H1 (cell line): ENCODE measurements at regions not wholly inside any gene's neighbourhood (a gene's known extent, or its start where the extent isn't known, plus 50 kb on each side); places are given as distances from the start of the nearest gene placed in this dataset.

ENCODE experiments used
- TEAD4 ChIP-seq: IDR thresholded peaks from 2 replicates; pipeline ENCODE4 v1.6.1; 2012; ENCODE audit warnings: low read depth, low read length, inconsistent platforms, mixed read lengths
- TF ChIP-seq, protein P1 (sequence below): fragments of 300-600 bp; sonication (generic); IDR thresholded peaks from 2 replicates; pipeline ENCODE4 v1.7.1; 2012; ENCODE audit warnings: low read length, moderate library complexity, mild to moderate bottlenecking, inconsistent platforms; ENCODE audit not compliant: insufficient replicate concordance

DNA sequence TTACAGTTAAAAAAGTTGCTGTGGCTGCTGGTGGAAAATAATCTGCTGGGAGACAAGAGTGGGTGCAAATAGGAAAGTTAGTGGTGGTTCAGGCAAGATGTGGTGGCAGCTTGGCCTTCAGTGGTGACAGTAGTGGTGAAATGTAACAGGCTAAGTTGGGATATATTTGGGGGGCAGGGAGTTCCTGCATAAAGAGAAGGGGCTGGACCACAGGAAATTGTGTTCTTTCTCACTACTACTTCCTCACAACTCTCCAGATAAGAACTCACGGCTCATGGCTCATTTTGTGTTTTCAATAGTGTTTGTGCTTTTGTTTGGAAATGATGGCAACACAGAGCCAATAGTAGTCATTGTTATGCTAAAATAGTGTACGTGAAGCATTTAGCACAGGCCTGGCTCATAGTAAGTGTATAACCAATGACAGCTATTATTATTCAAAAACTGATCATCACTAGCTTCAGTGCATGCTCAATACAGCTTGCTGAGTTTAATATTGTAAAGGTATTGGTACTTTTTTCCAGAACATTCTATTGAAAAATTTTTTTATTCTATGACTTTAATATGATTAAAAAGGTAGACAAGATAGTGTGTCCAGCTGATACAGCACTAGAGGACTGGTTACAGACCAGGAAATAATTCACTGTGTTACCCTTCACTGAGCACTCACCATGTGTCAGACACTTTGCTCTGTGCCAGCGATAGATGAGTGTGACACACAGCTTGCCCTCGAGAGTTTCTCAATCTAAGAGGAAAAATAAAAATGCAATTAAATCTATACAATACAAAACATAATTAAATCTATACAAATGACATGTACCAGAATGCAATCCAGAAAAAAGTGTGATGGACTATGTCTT lies 209.8 kb downstream of the POU4F1 start (continued):
- TF ChIP-seq, protein P1, sequence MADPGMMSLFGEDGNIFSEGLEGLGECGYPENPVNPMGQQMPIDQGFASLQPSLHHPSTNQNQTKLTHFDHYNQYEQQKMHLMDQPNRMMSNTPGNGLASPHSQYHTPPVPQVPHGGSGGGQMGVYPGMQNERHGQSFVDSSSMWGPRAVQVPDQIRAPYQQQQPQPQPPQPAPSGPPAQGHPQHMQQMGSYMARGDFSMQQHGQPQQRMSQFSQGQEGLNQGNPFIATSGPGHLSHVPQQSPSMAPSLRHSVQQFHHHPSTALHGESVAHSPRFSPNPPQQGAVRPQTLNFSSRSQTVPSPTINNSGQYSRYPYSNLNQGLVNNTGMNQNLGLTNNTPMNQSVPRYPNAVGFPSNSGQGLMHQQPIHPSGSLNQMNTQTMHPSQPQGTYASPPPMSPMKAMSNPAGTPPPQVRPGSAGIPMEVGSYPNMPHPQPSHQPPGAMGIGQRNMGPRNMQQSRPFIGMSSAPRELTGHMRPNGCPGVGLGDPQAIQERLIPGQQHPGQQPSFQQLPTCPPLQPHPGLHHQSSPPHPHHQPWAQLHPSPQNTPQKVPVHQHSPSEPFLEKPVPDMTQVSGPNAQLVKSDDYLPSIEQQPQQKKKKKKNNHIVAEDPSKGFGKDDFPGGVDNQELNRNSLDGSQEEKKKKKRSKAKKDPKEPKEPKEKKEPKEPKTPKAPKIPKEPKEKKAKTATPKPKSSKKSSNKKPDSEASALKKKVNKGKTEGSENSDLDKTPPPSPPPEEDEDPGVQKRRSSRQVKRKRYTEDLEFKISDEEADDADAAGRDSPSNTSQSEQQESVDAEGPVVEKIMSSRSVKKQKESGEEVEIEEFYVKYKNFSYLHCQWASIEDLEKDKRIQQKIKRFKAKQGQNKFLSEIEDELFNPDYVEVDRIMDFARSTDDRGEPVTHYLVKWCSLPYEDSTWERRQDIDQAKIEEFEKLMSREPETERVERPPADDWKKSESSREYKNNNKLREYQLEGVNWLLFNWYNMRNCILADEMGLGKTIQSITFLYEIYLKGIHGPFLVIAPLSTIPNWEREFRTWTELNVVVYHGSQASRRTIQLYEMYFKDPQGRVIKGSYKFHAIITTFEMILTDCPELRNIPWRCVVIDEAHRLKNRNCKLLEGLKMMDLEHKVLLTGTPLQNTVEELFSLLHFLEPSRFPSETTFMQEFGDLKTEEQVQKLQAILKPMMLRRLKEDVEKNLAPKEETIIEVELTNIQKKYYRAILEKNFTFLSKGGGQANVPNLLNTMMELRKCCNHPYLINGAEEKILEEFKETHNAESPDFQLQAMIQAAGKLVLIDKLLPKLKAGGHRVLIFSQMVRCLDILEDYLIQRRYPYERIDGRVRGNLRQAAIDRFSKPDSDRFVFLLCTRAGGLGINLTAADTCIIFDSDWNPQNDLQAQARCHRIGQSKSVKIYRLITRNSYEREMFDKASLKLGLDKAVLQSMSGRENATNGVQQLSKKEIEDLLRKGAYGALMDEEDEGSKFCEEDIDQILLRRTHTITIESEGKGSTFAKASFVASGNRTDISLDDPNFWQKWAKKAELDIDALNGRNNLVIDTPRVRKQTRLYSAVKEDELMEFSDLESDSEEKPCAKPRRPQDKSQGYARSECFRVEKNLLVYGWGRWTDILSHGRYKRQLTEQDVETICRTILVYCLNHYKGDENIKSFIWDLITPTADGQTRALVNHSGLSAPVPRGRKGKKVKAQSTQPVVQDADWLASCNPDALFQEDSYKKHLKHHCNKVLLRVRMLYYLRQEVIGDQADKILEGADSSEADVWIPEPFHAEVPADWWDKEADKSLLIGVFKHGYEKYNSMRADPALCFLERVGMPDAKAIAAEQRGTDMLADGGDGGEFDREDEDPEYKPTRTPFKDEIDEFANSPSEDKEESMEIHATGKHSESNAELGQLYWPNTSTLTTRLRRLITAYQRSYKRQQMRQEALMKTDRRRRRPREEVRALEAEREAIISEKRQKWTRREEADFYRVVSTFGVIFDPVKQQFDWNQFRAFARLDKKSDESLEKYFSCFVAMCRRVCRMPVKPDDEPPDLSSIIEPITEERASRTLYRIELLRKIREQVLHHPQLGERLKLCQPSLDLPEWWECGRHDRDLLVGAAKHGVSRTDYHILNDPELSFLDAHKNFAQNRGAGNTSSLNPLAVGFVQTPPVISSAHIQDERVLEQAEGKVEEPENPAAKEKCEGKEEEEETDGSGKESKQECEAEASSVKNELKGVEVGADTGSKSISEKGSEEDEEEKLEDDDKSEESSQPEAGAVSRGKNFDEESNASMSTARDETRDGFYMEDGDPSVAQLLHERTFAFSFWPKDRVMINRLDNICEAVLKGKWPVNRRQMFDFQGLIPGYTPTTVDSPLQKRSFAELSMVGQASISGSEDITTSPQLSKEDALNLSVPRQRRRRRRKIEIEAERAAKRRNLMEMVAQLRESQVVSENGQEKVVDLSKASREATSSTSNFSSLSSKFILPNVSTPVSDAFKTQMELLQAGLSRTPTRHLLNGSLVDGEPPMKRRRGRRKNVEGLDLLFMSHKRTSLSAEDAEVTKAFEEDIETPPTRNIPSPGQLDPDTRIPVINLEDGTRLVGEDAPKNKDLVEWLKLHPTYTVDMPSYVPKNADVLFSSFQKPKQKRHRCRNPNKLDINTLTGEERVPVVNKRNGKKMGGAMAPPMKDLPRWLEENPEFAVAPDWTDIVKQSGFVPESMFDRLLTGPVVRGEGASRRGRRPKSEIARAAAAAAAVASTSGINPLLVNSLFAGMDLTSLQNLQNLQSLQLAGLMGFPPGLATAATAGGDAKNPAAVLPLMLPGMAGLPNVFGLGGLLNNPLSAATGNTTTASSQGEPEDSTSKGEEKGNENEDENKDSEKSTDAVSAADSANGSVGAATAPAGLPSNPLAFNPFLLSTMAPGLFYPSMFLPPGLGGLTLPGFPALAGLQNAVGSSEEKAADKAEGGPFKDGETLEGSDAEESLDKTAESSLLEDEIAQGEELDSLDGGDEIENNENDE: no peak
- TF ChIP-seq TEAD4: no peak
